K562 (cell line): ENCODE measurements at regions not wholly inside any gene's neighbourhood (a gene's known extent, or its start where the extent isn't known, plus 50 kb on each side); places are given as distances from the start of the nearest gene placed in this dataset.

Source experiments
- CBX3 ChIP-seq, 2 experiments: IDR thresholded peaks; 1 replicate in 1 of 2; 2 replicates in 1 of 2; pipeline ENCODE4 v1.6.1; 2012; ENCODE audit warnings: inconsistent platforms in 2 of 2, low read length in 2 of 2, borderline replicate concordance in 1 of 2, control low read depth in 1 of 2
- CTCF ChIP-seq, 3 experiments: IDR thresholded peaks in 2 of 3; conservative IDR thresholded peaks in 1 of 3; 2 replicates each; pipeline ENCODE4 v1.5.1; 2011 to 2012; ENCODE audit warnings: low read length in 3 of 3, mild to moderate bottlenecking in 3 of 3, control low read depth in 2 of 3, improper control_type of control experiment in 1 of 3, inconsistent platforms in 1 of 3, low read depth in 1 of 3, mixed read lengths in 1 of 3, moderate library complexity in 1 of 3; ENCODE audit not compliant: insufficient read depth in 2 of 3
- EGR1 ChIP-seq: fragments of 450-650 bp; conservative IDR thresholded peaks from 2 replicates; pipeline ENCODE4 v1.6.1; 2017; ENCODE audit warnings: mild to moderate bottlenecking
- FOXA1 ChIP-seq: fragments of 450-650 bp; IDR thresholded peaks from 2 replicates; pipeline ENCODE4 v1.6.1; 2016; ENCODE audit warnings: mild to moderate bottlenecking, borderline replicate concordance
- POLR2AphosphoS5 ChIP-seq: IDR thresholded peaks from 2 replicates; pipeline ENCODE4 v1.6.1; 2011; ENCODE audit warnings: mild to moderate bottlenecking, low read depth, low read length, moderate library complexity; ENCODE audit not compliant: control insufficient read depth, insufficient read depth
- ZBTB33 ChIP-seq: sonication (generic); formaldehyde crosslinking; IDR thresholded peaks from 2 replicates; pipeline ENCODE4 v1.8.1; 2023; ENCODE audit warnings: mild to moderate bottlenecking, missing genetic modification reagents
- ZNF146 ChIP-seq: IDR thresholded peaks from one replicate; pipeline ENCODE4 v1.6.1; 2018; ENCODE audit warnings: missing compliant biosample characterization; ENCODE audit not compliant: unreplicated experiment
- ZNF445 ChIP-seq: fragments of 250-450 bp; sonication (Bioruptor Pico); IDR thresholded peaks from 2 replicates; pipeline ENCODE4 v1.4.0; 2020; ENCODE audit warnings: low read depth, mild to moderate bottlenecking, moderate library complexity

- TF ChIP-seq EGR1 (peak; percentile 52), POLR2AphosphoS5 (no peak), ZNF146 (CRISPR knock-in tag) (no peak), CBX3 (IDR thresholded peaks at IDR 0.05; ENCODE audit: borderline replicate concordance in 1 of 2, low read length in 2 of 2) (no peak), ZNF445 (CRISPR knock-in tag) (no peak), ZBTB33 (no peak), CTCF (IDR thresholded peaks at IDR 0.05 in 2 of 3, conservative IDR thresholded peaks at IDR 0.05 in 1 of 3; ENCODE audit: insufficient read depth in 2 of 3, low read depth in 1 of 3, low read length in 3 of 3) (peak in 1 of 3 experiments; percentile 7; a peak in 1 of 6 replicates), FOXA1 (no peak)
Measured at GRCh38 chr20:36085686-36086267, 68.8 kb upstream of the EPB41L1 start.
